Neural cell (in vitro differentiated cells): ENCODE measurements at regions not wholly inside any gene's neighbourhood (a gene's known extent, or its start where the extent isn't known, plus 50 kb on each side); places are given as distances from the start of the nearest gene placed in this dataset.

Source experiments
- H2AFZ ChIP-seq: fragments of 200-600, 300-800 bp; sonication (generic), shearing (Covaris generic); 2 replicates; pipeline ENCODE4 v1.6.0; 2014; ENCODE audit warnings: low read depth, mild to moderate bottlenecking, antibody characterized with exemption, low read length, moderate library complexity
- H3F3A ChIP-seq: fragments of 200-600 bp; shearing (Covaris generic); 2 replicates; pipeline ENCODE4 v1.6.1; 2016; ENCODE audit warnings: mild to moderate bottlenecking, moderate library complexity, mixed read lengths, antibody characterized with exemption, low read length; ENCODE audit not compliant: insufficient read depth, poor library complexity, severe bottlenecking
- H3K27ac ChIP-seq: fragments of 200-600, 300-800 bp; sonication (generic), shearing (Covaris generic); 2 replicates; pipeline ENCODE4 v1.5.1; 2014; ENCODE audit warnings: mild to moderate bottlenecking, low read length, moderate library complexity
- H3K27me3 ChIP-seq: fragments of 300-800, 200-600 bp; sonication (generic), shearing (Covaris generic); 2 replicates; pipeline ENCODE4 v1.6.0; 2014; ENCODE audit warnings: mild to moderate bottlenecking, low read depth, low read length, moderate library complexity; ENCODE audit not compliant: insufficient read depth
- H3K36me3 ChIP-seq: fragments of 300-800, 200-600 bp; sonication (generic), shearing (Covaris generic); 2 replicates; pipeline ENCODE4 v1.5.1; 2014; ENCODE audit warnings: mild to moderate bottlenecking, antibody characterized with exemption, low read length, moderate library complexity; ENCODE audit not compliant: insufficient read depth
- H3K4me2 ChIP-seq: fragments of 300-800, 200-600 bp; sonication (generic), shearing (Covaris generic); 2 replicates; pipeline ENCODE4 v1.6.0; 2014; ENCODE audit warnings: mild to moderate bottlenecking, low read length
- H3K4me3 ChIP-seq: fragments of 300-800, 200-600 bp; sonication (generic), shearing (Covaris generic); 2 replicates; pipeline ENCODE4 v1.5.1; 2014; ENCODE audit warnings: mild to moderate bottlenecking, low read length, moderate library complexity
- H3K79me2 ChIP-seq: fragments of 200-600 bp; shearing (Covaris generic); replicated peaks from 2 replicates; pipeline ENCODE4 v1.6.0; 2014; ENCODE audit warnings: mild to moderate bottlenecking, low read length, moderate library complexity; ENCODE audit not compliant: insufficient read depth
- H3K9ac ChIP-seq: fragments of 300-800, 200-600 bp; sonication (generic), shearing (Covaris generic); 2 replicates; pipeline ENCODE4 v1.6.1; 2016; ENCODE audit warnings: mild to moderate bottlenecking, low read length, mixed read lengths
- H3K9me2 ChIP-seq: fragments of 200-600 bp; shearing (Covaris generic); 2 replicates; pipeline ENCODE4 v1.6.1; 2016; ENCODE audit warnings: mild to moderate bottlenecking, low read length, mixed read lengths; ENCODE audit not compliant: insufficient read depth
- H3K9me3 ChIP-seq: fragments of 200-600, 300-800 bp; sonication (generic), shearing (Covaris generic); 2 replicates; pipeline ENCODE4 v1.6.1; 2016; ENCODE audit warnings: mild to moderate bottlenecking, mixed run types, low read length, moderate library complexity, mixed read lengths
- H4K20me1 ChIP-seq: fragments of 200-600 bp; shearing (Covaris generic); 2 replicates; pipeline ENCODE4 v1.6.1; 2016; ENCODE audit warnings: mild to moderate bottlenecking, mixed run types; ENCODE audit not compliant: insufficient read depth
- EP300 ChIP-seq: fragments of 450-650 bp; conservative IDR thresholded peaks from 2 replicates; pipeline ENCODE4 v1.6.1; 2014; ENCODE audit warnings: antibody characterized with exemption, mild to moderate bottlenecking, moderate library complexity; ENCODE audit not compliant: poor library complexity, severe bottlenecking
- EZH2 ChIP-seq: fragments of 200-600, 300-800 bp; shearing (Covaris generic), sonication (generic); IDR thresholded peaks from 2 replicates; pipeline ENCODE4 v1.6.1; 2014; ENCODE audit warnings: antibody characterized with exemption, low read length, borderline replicate concordance, mild to moderate bottlenecking; ENCODE audit not compliant: insufficient read depth, poor library complexity, severe bottlenecking
- MXI1 ChIP-seq: fragments of 450-650 bp; conservative IDR thresholded peaks from 2 replicates; pipeline ENCODE4 v1.6.1; 2014; ENCODE audit warnings: antibody characterized with exemption, mild to moderate bottlenecking; ENCODE audit not compliant: poor library complexity, severe bottlenecking
- POLR2AphosphoS5 ChIP-seq: IDR thresholded peaks from 2 replicates; pipeline ENCODE4 v1.6.1; 2012
- RAD21 ChIP-seq: fragments of 450-650 bp; conservative IDR thresholded peaks from 2 replicates; pipeline ENCODE4 v1.6.1; 2014; ENCODE audit warnings: antibody characterized with exemption, mild to moderate bottlenecking, moderate library complexity
- SMC3 ChIP-seq: fragments of 450-650 bp; conservative IDR thresholded peaks from 2 replicates; pipeline ENCODE4 v1.6.1; 2014; ENCODE audit warnings: antibody characterized with exemption, mild to moderate bottlenecking, moderate library complexity; ENCODE audit not compliant: poor library complexity
- TAF1 ChIP-seq: IDR thresholded peaks from 2 replicates; pipeline ENCODE4 v1.6.1; 2012; ENCODE audit warnings: low read depth
- TF ChIP-seq, protein P1 (sequence below): fragments of 450-650 bp; IDR thresholded peaks from 2 replicates; pipeline ENCODE4 v1.5.1; 2014; ENCODE audit warnings: antibody characterized with exemption, mild to moderate bottlenecking, moderate library complexity; ENCODE audit not compliant: poor library complexity, severe bottlenecking
- TF ChIP-seq, protein P2 (sequence below): IDR thresholded peaks from 2 replicates; pipeline ENCODE4 v1.6.1; 2012; ENCODE audit warnings: borderline replicate concordance

DNA sequence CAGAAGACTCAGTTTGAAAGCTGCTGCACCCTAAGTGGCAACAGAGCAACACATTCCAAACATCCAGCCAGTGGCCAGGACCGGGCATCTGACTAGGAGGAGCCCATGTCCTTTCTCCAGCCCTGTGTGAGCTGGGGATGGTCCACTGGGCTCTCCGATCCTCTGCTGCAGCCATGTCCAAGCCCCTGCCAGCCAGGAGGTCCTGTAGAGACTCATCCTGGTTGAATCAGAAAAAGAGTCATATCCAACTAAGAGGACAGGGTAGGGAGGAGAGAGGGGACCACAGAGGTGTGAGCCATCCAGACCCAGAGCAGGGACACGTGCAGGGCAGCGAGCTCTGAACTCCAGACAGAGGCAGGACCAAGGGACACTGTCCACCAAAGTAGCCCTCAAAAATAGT is 163.0 kb upstream of the CDH5 start:
- Histone ChIP-seq H3K9me2 (no peaks in the 10 kb centered on the region), H3K79me2 (no peaks in the 10 kb centered on the region), H3K4me2 (no peak overlapping the region), H2AFZ (no peak overlapping the region), H3K9me3 (no peaks in the 10 kb centered on the region), H3K4me3 (no peak overlapping the region), H3K27ac (no peak overlapping the region), H3F3A (no peaks in the 10 kb centered on the region), H4K20me1 (no peaks in the 10 kb centered on the region), H3K27me3 (no peaks in the 10 kb centered on the region), H3K36me3 (no peaks in the 10 kb centered on the region), H3K9ac (no peak overlapping the region)
- TF ChIP-seq POLR2AphosphoS5 (no peak), RAD21 (no peak), EP300 (no peak), SMC3 (no peak), EZH2 (no peak), TAF1 (no peak), MXI1 (no peak)
- TF ChIP-seq, protein P1, sequence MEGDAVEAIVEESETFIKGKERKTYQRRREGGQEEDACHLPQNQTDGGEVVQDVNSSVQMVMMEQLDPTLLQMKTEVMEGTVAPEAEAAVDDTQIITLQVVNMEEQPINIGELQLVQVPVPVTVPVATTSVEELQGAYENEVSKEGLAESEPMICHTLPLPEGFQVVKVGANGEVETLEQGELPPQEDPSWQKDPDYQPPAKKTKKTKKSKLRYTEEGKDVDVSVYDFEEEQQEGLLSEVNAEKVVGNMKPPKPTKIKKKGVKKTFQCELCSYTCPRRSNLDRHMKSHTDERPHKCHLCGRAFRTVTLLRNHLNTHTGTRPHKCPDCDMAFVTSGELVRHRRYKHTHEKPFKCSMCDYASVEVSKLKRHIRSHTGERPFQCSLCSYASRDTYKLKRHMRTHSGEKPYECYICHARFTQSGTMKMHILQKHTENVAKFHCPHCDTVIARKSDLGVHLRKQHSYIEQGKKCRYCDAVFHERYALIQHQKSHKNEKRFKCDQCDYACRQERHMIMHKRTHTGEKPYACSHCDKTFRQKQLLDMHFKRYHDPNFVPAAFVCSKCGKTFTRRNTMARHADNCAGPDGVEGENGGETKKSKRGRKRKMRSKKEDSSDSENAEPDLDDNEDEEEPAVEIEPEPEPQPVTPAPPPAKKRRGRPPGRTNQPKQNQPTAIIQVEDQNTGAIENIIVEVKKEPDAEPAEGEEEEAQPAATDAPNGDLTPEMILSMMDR: no peak
- TF ChIP-seq, protein P2, sequence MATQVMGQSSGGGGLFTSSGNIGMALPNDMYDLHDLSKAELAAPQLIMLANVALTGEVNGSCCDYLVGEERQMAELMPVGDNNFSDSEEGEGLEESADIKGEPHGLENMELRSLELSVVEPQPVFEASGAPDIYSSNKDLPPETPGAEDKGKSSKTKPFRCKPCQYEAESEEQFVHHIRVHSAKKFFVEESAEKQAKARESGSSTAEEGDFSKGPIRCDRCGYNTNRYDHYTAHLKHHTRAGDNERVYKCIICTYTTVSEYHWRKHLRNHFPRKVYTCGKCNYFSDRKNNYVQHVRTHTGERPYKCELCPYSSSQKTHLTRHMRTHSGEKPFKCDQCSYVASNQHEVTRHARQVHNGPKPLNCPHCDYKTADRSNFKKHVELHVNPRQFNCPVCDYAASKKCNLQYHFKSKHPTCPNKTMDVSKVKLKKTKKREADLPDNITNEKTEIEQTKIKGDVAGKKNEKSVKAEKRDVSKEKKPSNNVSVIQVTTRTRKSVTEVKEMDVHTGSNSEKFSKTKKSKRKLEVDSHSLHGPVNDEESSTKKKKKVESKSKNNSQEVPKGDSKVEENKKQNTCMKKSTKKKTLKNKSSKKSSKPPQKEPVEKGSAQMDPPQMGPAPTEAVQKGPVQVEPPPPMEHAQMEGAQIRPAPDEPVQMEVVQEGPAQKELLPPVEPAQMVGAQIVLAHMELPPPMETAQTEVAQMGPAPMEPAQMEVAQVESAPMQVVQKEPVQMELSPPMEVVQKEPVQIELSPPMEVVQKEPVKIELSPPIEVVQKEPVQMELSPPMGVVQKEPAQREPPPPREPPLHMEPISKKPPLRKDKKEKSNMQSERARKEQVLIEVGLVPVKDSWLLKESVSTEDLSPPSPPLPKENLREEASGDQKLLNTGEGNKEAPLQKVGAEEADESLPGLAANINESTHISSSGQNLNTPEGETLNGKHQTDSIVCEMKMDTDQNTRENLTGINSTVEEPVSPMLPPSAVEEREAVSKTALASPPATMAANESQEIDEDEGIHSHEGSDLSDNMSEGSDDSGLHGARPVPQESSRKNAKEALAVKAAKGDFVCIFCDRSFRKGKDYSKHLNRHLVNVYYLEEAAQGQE: no peak

DNA sequence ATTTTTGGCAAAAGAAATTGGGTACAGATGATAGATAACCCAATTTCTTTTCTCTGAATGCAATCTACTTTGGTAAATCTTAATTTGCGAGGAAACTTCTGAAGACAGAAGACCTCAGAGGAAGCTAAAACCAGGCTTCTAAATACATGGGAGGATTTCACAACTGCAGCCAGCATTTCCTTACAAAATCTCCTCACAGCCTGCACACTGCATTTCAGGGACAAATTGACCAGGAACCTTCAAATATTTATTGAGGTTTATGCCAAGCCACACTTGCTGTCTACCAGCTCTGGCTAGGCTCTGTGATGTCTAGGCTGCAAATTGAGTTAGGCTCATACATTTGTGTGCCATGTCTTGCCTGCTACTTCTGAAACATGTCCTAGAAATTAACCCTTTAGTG is 167.3 kb upstream of the CDH5 start:
- Histone ChIP-seq H3K36me3 (no peaks in the 10 kb centered on the region), H2AFZ (no peak overlapping the region), H3K79me2 (no peaks in the 10 kb centered on the region)

More for the DNA sequence above, 167.3 kb upstream of the CDH5 start:
- no peaks in the 10 kb centered on the region for H3F3A ChIP-seq
- H3K4me3 ChIP-seq: no peak overlapping the region
- no peak overlapping the region for H3K4me2 ChIP-seq
- H3K9me2 ChIP-seq: no peaks in the 10 kb centered on the region
- H4K20me1 ChIP-seq: no peaks in the 10 kb centered on the region
- H3K27ac ChIP-seq: no peak overlapping the region
- no peak overlapping the region for H3K9ac ChIP-seq
- no peak for TF ChIP-seq MXI1
- no peak for TF ChIP-seq EP300
- no peak for TF ChIP-seq EZH2
- no peak for TF ChIP-seq RAD21
- no peak for TF ChIP-seq POLR2AphosphoS5
- H3K27me3 ChIP-seq: no peaks in the 10 kb centered on the region
- H3K9me3 ChIP-seq: no peaks in the 10 kb centered on the region
